Activated CD4-positive, alpha-beta T cell treated with anti-CD3 and anti-CD28 coated beads, Interleukin-2, Interleukin-6, amounts not matched to agents 100 ng/mL and 50 ng/mL, durations not matched to agents 16 hours and 8 hours (primary cell): ENCODE measurements at regions not wholly inside any gene's neighbourhood (a gene's known extent, or its start where the extent isn't known, plus 50 kb on each side); places are given as distances from the start of the nearest gene placed in this dataset.
A peak's percentile ranks its signal among the peaks of the same experiment; 100 is the strongest.

ENCODE experiments used
- DNase-seq: peaks from one replicate; pipeline ENCODE4 v3.0.0-alpha.2; 2020

GRCh38 chr13:106433066-106433465 is 102.4 kb downstream of the EFNB2 start:
- no peak for DNase-seq

- no peak for DNase-seq
Observed at GRCh38 chr13:106432636-106433035, 102.8 kb downstream of the EFNB2 start.

- DNase-seq = no peak
Observed at GRCh38 chr13:106426909-106427308, 108.6 kb downstream of the EFNB2 start.

GRCh38 chr13:106425661-106426060 is 109.8 kb downstream of the EFNB2 start:
- DNase-seq = no peak

GRCh38 chr13:106424805-106425204 is 110.7 kb downstream of the EFNB2 start:
- DNase-seq = no peak

- DNase-seq = no peak
Observed at GRCh38 chr13:106423530-106423929, 111.9 kb downstream of the EFNB2 start.

- no peak for DNase-seq
Observed at GRCh38 chr13:106418556-106418955, 116.9 kb downstream of the EFNB2 start.

- DNase-seq = no peak
Observed at GRCh38 chr13:106417467-106418110, 117.9 kb downstream of the EFNB2 start.

- no peak for DNase-seq
Observed at GRCh38 chr13:106416645-106417044, 118.8 kb downstream of the EFNB2 start.

GRCh38 chr13:106415971-106416370 is 119.5 kb downstream of the EFNB2 start:
- no peak for DNase-seq

GRCh38 chr13:106415442-106415841 is 120.0 kb downstream of the EFNB2 start:
- DNase-seq = no peak

- peak; percentile 1 for DNase-seq
Observed at GRCh38 chr13:106407338-106407737, 128.1 kb downstream of the EFNB2 start.

- no peak for DNase-seq
Observed at GRCh38 chr13:106405731-106406130, 129.7 kb downstream of the EFNB2 start.

GRCh38 chr13:106403280-106403679 is 132.2 kb downstream of the EFNB2 start:
- DNase-seq = no peak

GRCh38 chr13:106402866-106403265 is 132.6 kb downstream of the EFNB2 start:
- DNase-seq = no peak

- no peak for DNase-seq
Observed at GRCh38 chr13:106401081-106401480, 134.4 kb downstream of the EFNB2 start.

- DNase-seq = no peak
Observed at GRCh38 chr13:106400289-106400688, 135.2 kb downstream of the EFNB2 start.

GRCh38 chr13:106398289-106398688 is 137.2 kb downstream of the EFNB2 start:
- no peak for DNase-seq

- no peak for DNase-seq
Observed at GRCh38 chr13:106393776-106394175, 141.7 kb downstream of the EFNB2 start.

- DNase-seq = no peak
Observed at GRCh38 chr13:106391681-106392080, 143.8 kb downstream of the EFNB2 start.

- no peak for DNase-seq
Observed at GRCh38 chr13:106391271-106391670, 144.2 kb downstream of the EFNB2 start.

GRCh38 chr13:106390367-106390766 is 145.1 kb downstream of the EFNB2 start:
- DNase-seq = no peak

- DNase-seq = no peak
Observed at GRCh38 chr13:106385654-106386053, 149.8 kb downstream of the EFNB2 start.

- no peak for DNase-seq
Observed at GRCh38 chr13:106384516-106384915, 150.9 kb downstream of the EFNB2 start.

GRCh38 chr13:106383791-106384190 is 151.7 kb downstream of the EFNB2 start:
- no peak for DNase-seq
